ENCODE measurements at regions not wholly inside any gene's neighbourhood (a gene's known extent, or its start where the extent isn't known, plus 50 kb on each side); places are given as distances from the start of the nearest gene placed in this dataset.
A peak's percentile ranks its signal among the peaks of the same experiment; 100 is the strongest.

GRCh38 chr16:87101903-87102302, 215.3 kb downstream of the C16orf95 start:
- Histone ChIP-seq H3K27me3 (peaks cover 0 to 19% (median 0%) of the 10 kb centered on the region in 9 donors), H3K9me3 (peaks cover 0 to 4% (median 0%) of the 10 kb centered on the region in 12 donors), H3K27ac (no peak overlapping the region), H3K4me3 (no peak overlapping the region), H3K36me3 (no peaks in the 10 kb centered on the region), H3K4me1 (peaks cover 0 to 3% (median 0%) of the 10 kb centered on the region in 12 donors)
- no peak for TF ChIP-seq POLR2A (IDR thresholded peaks at IDR 0.05)
- no peak for TF ChIP-seq CTCF (IDR thresholded peaks at IDR 0.05)
- ATAC-seq (peak in 1 of 4 donors; percentile 64), DNase-seq (no peak)
- 53 to 65% (median 64%) methylated on average over 3 of the region's 3 CpGs for WGBS, 4 donors
- intact Hi-C loops (cut with DNase I), result no loop called here

GRCh38 chr16:87107201-87107600, 210.0 kb downstream of the C16orf95 start:
- no peak for ATAC-seq
- TF ChIP-seq CTCF (IDR thresholded peaks at IDR 0.05) (no peak), POLR2A (IDR thresholded peaks at IDR 0.05) (no peak)
- no peaks in the 10 kb centered on the region for H3K36me3 ChIP-seq
- intact Hi-C loops (cut with DNase I), result no loop called here
- H3K4me1 ChIP-seq, result no peaks in the 10 kb centered on the region
- 85 to 94% (median 94%) methylated on average over 2 of the region's 2 CpGs for WGBS, 4 donors
- H3K27ac ChIP-seq, result no peak overlapping the region
- H3K9me3 ChIP-seq, result peaks cover 0 to 4% (median 0%) of the 10 kb centered on the region in 12 donors
- H3K27me3 ChIP-seq, result peaks cover 0 to 6% (median 0%) of the 10 kb centered on the region in 9 donors
- H3K4me3 ChIP-seq, result no peak overlapping the region
- DNase-seq, result no peak

GRCh38 chr16:87108278-87108677, 208.9 kb downstream of the C16orf95 start:
- TF ChIP-seq CTCF (IDR thresholded peaks at IDR 0.05) (no peak), POLR2A (IDR thresholded peaks at IDR 0.05) (no peak)
- intact Hi-C loops (cut with DNase I), result no loop called here
- DNase-seq, result no peak
- Histone ChIP-seq H3K27me3 (peaks cover 0 to 12% (median 0%) of the 10 kb centered on the region in 9 donors), H3K27ac (no peak overlapping the region), H3K9me3 (peaks cover 0 to 4% (median 0%) of the 10 kb centered on the region in 12 donors), H3K4me3 (no peak overlapping the region), H3K36me3 (no peaks in the 10 kb centered on the region), H3K4me1 (no peaks in the 10 kb centered on the region)
- no peak for ATAC-seq
- 76 to 80% (median 77%) methylated on average over 4 of the region's 4 CpGs for WGBS, 4 donors

- 94 to 100% (median 98%) methylated on average over 1 of the region's 1 CpG for WGBS, 4 donors
- TF ChIP-seq CTCF (IDR thresholded peaks at IDR 0.05) (no peak), POLR2A (IDR thresholded peaks at IDR 0.05) (no peak)
- Histone ChIP-seq H3K27me3 (peaks cover 0 to 12% (median 0%) of the 10 kb centered on the region in 9 donors), H3K4me3 (no peak overlapping the region), H3K9me3 (peaks cover 0 to 4% (median 0%) of the 10 kb centered on the region in 12 donors), H3K27ac (no peak overlapping the region), H3K4me1 (no peaks in the 10 kb centered on the region), H3K36me3 (no peaks in the 10 kb centered on the region)
- DNase-seq (no peak), ATAC-seq (no peak)
- intact Hi-C loops (cut with DNase I), result no loop called here
Measured at GRCh38 chr16:87108941-87109340, 208.3 kb downstream of the C16orf95 start.

Data from heart left ventricle (tissue), 16 donors.